Suppressor macrophage treated with lipopolysaccharide for 1 hour (primary cell): ENCODE measurements at regions not wholly inside any gene's neighbourhood (a gene's known extent, or its start where the extent isn't known, plus 50 kb on each side); places are given as distances from the start of the nearest gene placed in this dataset.
"Not testable (repeated sequence)": the region's sequence is repeated elsewhere in the genome, so short reads cannot be mapped to it uniquely, and the experiment has no call there.

Experiments used
- DNase-seq, 3 donors: peaks; one replicate each; pipeline ENCODE4 v3.0.0-alpha.2; 2020 to 2022

GRCh38 chr12:107377596-107378385 lies 284.4 kb upstream of the CRY1 start:
- DNase-seq: peak in 2 of 3 donors; percentile 14 to 36

- DNase-seq: no peak
These were observed 285.3 kb upstream of the CRY1 start for GRCh38 chr12:107378609-107379008.

- not testable (repeated sequence) for DNase-seq
These were observed 285.9 kb upstream of the CRY1 start for GRCh38 chr12:107379142-107379851.

- no peak for DNase-seq
These were observed 286.7 kb upstream of the CRY1 start for GRCh38 chr12:107379852-107380567.

- DNase-seq: no peak
These were observed 291.3 kb upstream of the CRY1 start for GRCh38 chr12:107384645-107385044.

GRCh38 chr12:107385509-107385908 lies 292.2 kb upstream of the CRY1 start:
- no peak for DNase-seq

- no peak for DNase-seq
These were observed 293.2 kb upstream of the CRY1 start for GRCh38 chr12:107386569-107386968.

GRCh38 chr12:107388263-107388662 lies 294.9 kb upstream of the CRY1 start:
- no peak for DNase-seq

- DNase-seq: no peak
These were observed 295.2 kb upstream of the PWP1 start for GRCh38 chr12:107390414-107390813.

GRCh38 chr12:107393043-107393717 lies 292.4 kb upstream of the PWP1 start:
- no peak for DNase-seq

- DNase-seq: no peak
These were observed 290.9 kb upstream of the PWP1 start for GRCh38 chr12:107394693-107395092.

GRCh38 chr12:107395817-107396216 lies 289.8 kb upstream of the PWP1 start:
- no peak for DNase-seq

- no peak for DNase-seq
These were observed 288.6 kb upstream of the PWP1 start for GRCh38 chr12:107396991-107397390.

- DNase-seq: no peak
These were observed 287.6 kb upstream of the PWP1 start for GRCh38 chr12:107397890-107398500.

GRCh38 chr12:107399046-107399445 lies 286.6 kb upstream of the PWP1 start:
- DNase-seq: no peak

GRCh38 chr12:107400686-107401447 lies 284.7 kb upstream of the PWP1 start:
- peak; percentile 32 to 57 (median 49) for DNase-seq

GRCh38 chr12:107402041-107403022 lies 283.3 kb upstream of the PWP1 start:
- DNase-seq: peak; percentile 60 to 81 (median 77)

GRCh38 chr12:107404981-107405380 lies 280.6 kb upstream of the PWP1 start:
- peak; percentile 44 to 76 (median 66) for DNase-seq

GRCh38 chr12:107405436-107405835 lies 280.2 kb upstream of the PWP1 start:
- DNase-seq: no peak

GRCh38 chr12:107406932-107407331 lies 278.7 kb upstream of the PWP1 start:
- DNase-seq: no peak
